ENCODE measurements at regions not wholly inside any gene's neighbourhood (a gene's known extent, or its start where the extent isn't known, plus 50 kb on each side); places are given as distances from the start of the nearest gene placed in this dataset.

DNA sequence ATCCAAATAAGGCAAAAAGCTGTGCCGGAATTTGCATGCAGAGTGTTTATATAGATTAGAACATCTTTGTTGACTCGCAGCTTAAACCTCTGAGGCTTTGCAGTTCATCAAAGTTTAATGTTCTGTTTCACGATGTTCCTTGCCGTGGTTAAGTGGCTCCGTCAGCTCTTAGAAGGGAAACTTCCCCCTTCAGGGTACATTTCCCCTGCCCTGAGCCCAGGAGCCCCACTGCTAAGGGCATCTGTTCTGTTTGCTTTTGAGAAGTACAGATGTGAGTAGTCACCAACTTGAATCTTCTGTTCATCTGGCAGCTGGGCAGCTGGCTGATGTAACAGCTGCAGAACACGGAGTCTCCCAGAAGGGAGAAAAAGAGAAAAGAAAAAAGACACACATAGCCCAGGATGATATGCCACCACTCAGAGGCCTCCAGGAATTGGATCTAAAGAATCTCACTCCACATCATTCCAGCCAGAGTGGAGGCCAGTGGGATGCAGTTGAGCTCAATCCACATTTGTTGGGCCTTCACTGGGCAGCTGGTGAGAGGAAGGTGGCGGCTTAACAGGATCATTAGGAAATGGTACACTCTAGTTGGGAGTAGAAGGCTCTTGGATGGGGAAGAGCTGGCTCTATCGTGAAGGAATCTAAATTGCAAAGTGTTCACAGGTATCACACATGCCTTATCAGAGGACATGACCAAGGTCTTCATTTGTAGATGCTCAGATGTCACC is 178.7 kb upstream of the RBPJ start:
- TF ChIP-seq BCLAF1 (IDR thresholded peaks at IDR 0.05) (no peak), NBN (IDR thresholded peaks at IDR 0.05) (no peak), PAX5 (IDR thresholded peaks at IDR 0.05; ENCODE audit: borderline replicate concordance, low read depth, low read length) (no peak), SRF (IDR thresholded peaks at IDR 0.05; ENCODE audit: low read depth in 2 of 2, low read length in 2 of 2) (no peak), PKNOX1 (IDR thresholded peaks at IDR 0.05) (no peak), POLR2AphosphoS5 (IDR thresholded peaks at IDR 0.05; ENCODE audit: low read length) (no peak), ZNF274 (IDR thresholded peaks at IDR 0.05; ENCODE audit: insufficient read depth, insufficient read length) (no peak), SMC3 (IDR thresholded peaks at IDR 0.05; ENCODE audit: borderline replicate concordance, low read length) (no peak), MTA2 (IDR thresholded peaks at IDR 0.05; ENCODE audit: low read depth) (no peak), POLR2A (IDR thresholded peaks at IDR 0.05; ENCODE audit: low read depth, low read length) (no peak), HDGF (IDR thresholded peaks at IDR 0.05) (no peak)
- TF ChIP-seq, protein P1, sequence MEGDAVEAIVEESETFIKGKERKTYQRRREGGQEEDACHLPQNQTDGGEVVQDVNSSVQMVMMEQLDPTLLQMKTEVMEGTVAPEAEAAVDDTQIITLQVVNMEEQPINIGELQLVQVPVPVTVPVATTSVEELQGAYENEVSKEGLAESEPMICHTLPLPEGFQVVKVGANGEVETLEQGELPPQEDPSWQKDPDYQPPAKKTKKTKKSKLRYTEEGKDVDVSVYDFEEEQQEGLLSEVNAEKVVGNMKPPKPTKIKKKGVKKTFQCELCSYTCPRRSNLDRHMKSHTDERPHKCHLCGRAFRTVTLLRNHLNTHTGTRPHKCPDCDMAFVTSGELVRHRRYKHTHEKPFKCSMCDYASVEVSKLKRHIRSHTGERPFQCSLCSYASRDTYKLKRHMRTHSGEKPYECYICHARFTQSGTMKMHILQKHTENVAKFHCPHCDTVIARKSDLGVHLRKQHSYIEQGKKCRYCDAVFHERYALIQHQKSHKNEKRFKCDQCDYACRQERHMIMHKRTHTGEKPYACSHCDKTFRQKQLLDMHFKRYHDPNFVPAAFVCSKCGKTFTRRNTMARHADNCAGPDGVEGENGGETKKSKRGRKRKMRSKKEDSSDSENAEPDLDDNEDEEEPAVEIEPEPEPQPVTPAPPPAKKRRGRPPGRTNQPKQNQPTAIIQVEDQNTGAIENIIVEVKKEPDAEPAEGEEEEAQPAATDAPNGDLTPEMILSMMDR (IDR thresholded peaks at IDR 0.05 in 2 of 3, conservative IDR thresholded peaks at IDR 0.05 in 1 of 3; ENCODE audit: control insufficient read depth in 2 of 3, extremely low read depth in 1 of 3, insufficient read depth in 1 of 3, low read depth in 3 of 3, low read length in 3 of 3) = no peak
- TF ChIP-seq, protein P2, sequence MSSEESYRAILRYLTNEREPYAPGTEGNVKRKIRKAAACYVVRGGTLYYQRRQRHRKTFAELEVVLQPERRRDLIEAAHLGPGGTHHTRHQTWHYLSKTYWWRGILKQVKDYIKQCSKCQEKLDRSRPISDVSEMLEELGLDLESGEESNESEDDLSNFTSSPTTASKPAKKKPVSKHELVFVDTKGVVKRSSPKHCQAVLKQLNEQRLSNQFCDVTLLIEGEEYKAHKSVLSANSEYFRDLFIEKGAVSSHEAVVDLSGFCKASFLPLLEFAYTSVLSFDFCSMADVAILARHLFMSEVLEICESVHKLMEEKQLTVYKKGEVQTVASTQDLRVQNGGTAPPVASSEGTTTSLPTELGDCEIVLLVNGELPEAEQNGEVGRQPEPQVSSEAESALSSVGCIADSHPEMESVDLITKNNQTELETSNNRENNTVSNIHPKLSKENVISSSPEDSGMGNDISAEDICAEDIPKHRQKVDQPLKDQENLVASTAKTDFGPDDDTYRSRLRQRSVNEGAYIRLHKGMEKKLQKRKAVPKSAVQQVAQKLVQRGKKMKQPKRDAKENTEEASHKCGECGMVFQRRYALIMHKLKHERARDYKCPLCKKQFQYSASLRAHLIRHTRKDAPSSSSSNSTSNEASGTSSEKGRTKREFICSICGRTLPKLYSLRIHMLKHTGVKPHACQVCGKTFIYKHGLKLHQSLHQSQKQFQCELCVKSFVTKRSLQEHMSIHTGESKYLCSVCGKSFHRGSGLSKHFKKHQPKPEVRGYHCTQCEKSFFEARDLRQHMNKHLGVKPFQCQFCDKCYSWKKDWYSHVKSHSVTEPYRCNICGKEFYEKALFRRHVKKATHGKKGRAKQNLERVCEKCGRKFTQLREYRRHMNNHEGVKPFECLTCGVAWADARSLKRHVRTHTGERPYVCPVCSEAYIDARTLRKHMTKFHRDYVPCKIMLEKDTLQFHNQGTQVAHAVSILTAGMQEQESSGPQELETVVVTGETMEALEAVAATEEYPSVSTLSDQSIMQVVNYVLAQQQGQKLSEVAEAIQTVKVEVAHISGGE (CRISPR knock-in tag; IDR thresholded peaks at IDR 0.05) = no peak
- TF ChIP-seq, protein P3, sequence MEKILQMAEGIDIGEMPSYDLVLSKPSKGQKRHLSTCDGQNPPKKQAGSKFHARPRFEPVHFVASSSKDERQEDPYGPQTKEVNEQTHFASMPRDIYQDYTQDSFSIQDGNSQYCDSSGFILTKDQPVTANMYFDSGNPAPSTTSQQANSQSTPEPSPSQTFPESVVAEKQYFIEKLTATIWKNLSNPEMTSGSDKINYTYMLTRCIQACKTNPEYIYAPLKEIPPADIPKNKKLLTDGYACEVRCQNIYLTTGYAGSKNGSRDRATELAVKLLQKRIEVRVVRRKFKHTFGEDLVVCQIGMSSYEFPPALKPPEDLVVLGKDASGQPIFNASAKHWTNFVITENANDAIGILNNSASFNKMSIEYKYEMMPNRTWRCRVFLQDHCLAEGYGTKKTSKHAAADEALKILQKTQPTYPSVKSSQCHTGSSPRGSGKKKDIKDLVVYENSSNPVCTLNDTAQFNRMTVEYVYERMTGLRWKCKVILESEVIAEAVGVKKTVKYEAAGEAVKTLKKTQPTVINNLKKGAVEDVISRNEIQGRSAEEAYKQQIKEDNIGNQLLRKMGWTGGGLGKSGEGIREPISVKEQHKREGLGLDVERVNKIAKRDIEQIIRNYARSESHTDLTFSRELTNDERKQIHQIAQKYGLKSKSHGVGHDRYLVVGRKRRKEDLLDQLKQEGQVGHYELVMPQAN (conservative IDR thresholded peaks at IDR 0.05) = no peak
